ENCODE measurements at regions not wholly inside any gene's neighbourhood (a gene's known extent, or its start where the extent isn't known, plus 50 kb on each side); places are given as distances from the start of the nearest gene placed in this dataset.

DNA sequence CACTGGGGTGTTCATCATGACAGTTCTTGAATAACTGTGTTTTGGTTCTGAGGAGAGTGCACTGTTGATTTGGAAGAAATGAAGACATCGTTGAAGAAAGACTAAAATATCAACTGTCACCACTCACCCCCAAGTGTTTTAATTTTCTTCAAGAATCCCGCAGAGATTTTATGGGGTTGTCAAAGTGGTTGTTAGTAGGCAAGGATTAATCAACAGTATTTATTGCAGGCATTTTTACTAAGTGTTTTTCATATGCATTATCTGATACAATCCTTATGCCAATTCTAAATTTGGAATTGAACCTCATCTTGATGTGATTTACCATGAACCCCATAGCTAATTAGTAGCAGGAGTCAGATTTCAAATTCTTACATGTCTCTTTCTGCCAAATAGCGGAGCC is 63.7 kb upstream of the OBI1 start (continued):
- no peak for TF ChIP-seq RBBP5 (IDR thresholded peaks at IDR 0.05; ENCODE audit: borderline replicate concordance, low read depth, low read length)

- Histone ChIP-seq H3K9ac (replicated peaks in 1 of 4; ENCODE audit: extremely low read depth in 1 of 4, low read depth in 3 of 4, low read length in 3 of 4) (no peak overlapping the region), H3K36me3 (ENCODE audit: control insufficient read depth in 2 of 4, insufficient read depth in 4 of 4, low read length in 3 of 4) (no peaks in the 10 kb centered on the region), H2BK120ac (replicated peaks; ENCODE audit: low read depth, low read length) (no peak overlapping the region), H2BK15ac (ENCODE audit: low read length) (no peak overlapping the region), H3K23me2 (ENCODE audit: low read depth, low read length) (no peaks in the 10 kb centered on the region), H3K27ac (ENCODE audit: low read depth, low read length) (no peak overlapping the region), H3K23ac (ENCODE audit: insufficient read length) (no peak overlapping the region), H2BK20ac (ENCODE audit: low read length) (no peak overlapping the region), H2BK5ac (ENCODE audit: low read depth, low read length) (no peak overlapping the region), H3K79me1 (ENCODE audit: low read depth, low read length) (no peaks in the 10 kb centered on the region), H2AFZ (ENCODE audit: low read length) (no peak overlapping the region), H2AK5ac (ENCODE audit: low read depth, low read length) (no peak overlapping the region), H3K27me3 (replicated peaks in 1 of 4; ENCODE audit: control insufficient read depth in 3 of 4, extremely low read depth in 1 of 4, insufficient read depth in 3 of 4, low read length in 3 of 4) (no peaks in the 10 kb centered on the region), H3K4me1 (replicated peaks in 1 of 4; ENCODE audit: control insufficient read depth in 3 of 4, insufficient read depth in 4 of 4, low read length in 3 of 4) (no peaks in the 10 kb centered on the region), H4K91ac (replicated peaks; ENCODE audit: insufficient read length, low read length) (no peak overlapping the region), H3K56ac (replicated peaks; ENCODE audit: insufficient read length, low read depth, low read length) (no peak overlapping the region), H3K4me3 (ENCODE audit: extremely low read depth in 1 of 4, insufficient read depth in 2 of 4, low read depth in 3 of 4, low read length in 4 of 4) (no peak overlapping the region), H2BK12ac (ENCODE audit: low read depth, low read length) (no peak overlapping the region), H3K4ac (replicated peaks; ENCODE audit: insufficient read length, low read depth, low read length) (no peak overlapping the region), H3K79me2 (ENCODE audit: control insufficient read depth in 1 of 2, insufficient read depth in 2 of 2, low read length in 2 of 2) (no peaks in the 10 kb centered on the region), H3K9me3 (ENCODE audit: insufficient read depth in 2 of 2, low read depth in 1 of 2, low read length in 1 of 2) (no peaks in the 10 kb centered on the region), H3K4me2 (ENCODE audit: insufficient read depth in 1 of 2, low read depth in 2 of 2, low read length in 2 of 2) (no peak overlapping the region), H4K20me1 (replicated peaks in 1 of 2; ENCODE audit: control insufficient read depth in 1 of 2, insufficient read depth in 2 of 2, low read length in 2 of 2) (no peaks in the 10 kb centered on the region), H3K18ac (ENCODE audit: extremely low read depth, low read length) (no peak overlapping the region), H4K5ac (ENCODE audit: insufficient read length, low read depth, low read length) (no peak overlapping the region), H4K8ac (ENCODE audit: extremely low read depth, insufficient read depth, low read length) (no peak overlapping the region), H3K14ac (ENCODE audit: insufficient read length) (no peak overlapping the region)
- ChIA-PET POLR2A (ENCODE audit: partially characterized antibody) (no interaction called here), CTCF (ENCODE audit: partially characterized antibody) (no interaction called here)
- FAIRE-seq (no peak), DNase-seq (ENCODE audit: low read depth in 1 of 2, low spot score in 2 of 2) (no peak)
- TF ChIP-seq TBP (IDR thresholded peaks at IDR 0.05; ENCODE audit: low read depth, low read length) (no peak), YY1 (IDR thresholded peaks at IDR 0.05; ENCODE audit: low read depth, low read length) (no peak)
- 92% methylated on average over 2 of the region's 2 CpGs; no CpG with 5 or more reads in 1 of the 2 experiments for WGBS, 2 experiments (ENCODE audit: extremely low coverage in 1 of 2, insufficient coverage in 1 of 2, insufficient read length in 1 of 2, insufficient replicate concordance in 2 of 2, low coverage in 1 of 2, low lambda C conversion rate in 2 of 2, missing lambda C conversion rate in 1 of 2)
Measured at GRCh38 chr13:78719367-78719766, 60.4 kb upstream of the OBI1 start.

Data from H1 (cell line).